Endothelial cell (in vitro differentiated cells): ENCODE measurements at regions not wholly inside any gene's neighbourhood (a gene's known extent, or its start where the extent isn't known, plus 50 kb on each side); places are given as distances from the start of the nearest gene placed in this dataset.

Source experiments
- DNase-seq: peaks from one replicate; pipeline ENCODE4 v3.0.0; 2021; ENCODE audit warnings: low spot score
- H3K27ac Mint-ChIP-seq: one replicate; pipeline ENCODE4 v1.8.0; 2021; ENCODE audit warnings: mixed read lengths, inconsistent platforms; ENCODE audit not compliant: unreplicated experiment
- H3K27me3 Mint-ChIP-seq: one replicate; pipeline ENCODE4 v1.8.0; 2021; ENCODE audit warnings: mild to moderate bottlenecking, moderate library complexity, mixed read lengths, inconsistent platforms; ENCODE audit not compliant: unreplicated experiment
- H3K36me3 Mint-ChIP-seq: one replicate; pipeline ENCODE4 v1.8.0; 2021; ENCODE audit warnings: mild to moderate bottlenecking, low read depth, mixed read lengths, inconsistent platforms; ENCODE audit not compliant: unreplicated experiment
- H3K4me1 Mint-ChIP-seq: one replicate; pipeline ENCODE4 v1.8.0; 2021; ENCODE audit warnings: mild to moderate bottlenecking, mixed read lengths, inconsistent platforms; ENCODE audit not compliant: unreplicated experiment
- H3K4me3 Mint-ChIP-seq: one replicate; pipeline ENCODE4 v1.8.0; 2021; ENCODE audit warnings: mild to moderate bottlenecking, mixed read lengths, inconsistent platforms; ENCODE audit not compliant: unreplicated experiment
- H3K9me3 Mint-ChIP-seq: one replicate; pipeline ENCODE4 v1.8.0; 2021; ENCODE audit warnings: mixed read lengths, inconsistent platforms; ENCODE audit not compliant: unreplicated experiment
- CTCF ChIP-seq: fragments of 200-600 bp; sonication (generic); IDR thresholded peaks from one replicate; pipeline ENCODE4 v1.5.0; 2021; ENCODE audit warnings: antibody characterized with exemption; ENCODE audit not compliant: unreplicated experiment

- Mint-ChIP-seq H3K36me3 (no peaks in the 10 kb centered on the region), H3K27me3 (peaks cover 1% of the 10 kb centered on the region), H3K9me3 (no peaks in the 10 kb centered on the region), H3K4me1 (no peaks in the 10 kb centered on the region), H3K4me3 (no peak overlapping the region), H3K27ac (no peak overlapping the region)
- no peak for TF ChIP-seq CTCF
- no peak for DNase-seq
Measured at GRCh38 chr5:130386155-130386554, 481.9 kb downstream of the CHSY3 start.

- Mint-ChIP-seq H3K4me1 (no peaks in the 10 kb centered on the region), H3K27ac (no peak overlapping the region), H3K9me3 (no peaks in the 10 kb centered on the region), H3K36me3 (no peaks in the 10 kb centered on the region), H3K27me3 (peaks cover 1% of the 10 kb centered on the region), H3K4me3 (no peak overlapping the region)
- DNase-seq, result no peak
- TF ChIP-seq CTCF, result no peak
Measured at GRCh38 chr5:130385656-130386055, 481.4 kb downstream of the CHSY3 start.

- no peak for TF ChIP-seq CTCF
- Mint-ChIP-seq H3K27ac (peak overlapping the region; percentile 65), H3K9me3 (no peaks in the 10 kb centered on the region), H3K36me3 (no peaks in the 10 kb centered on the region), H3K27me3 (peaks cover 1% of the 10 kb centered on the region), H3K4me3 (no peak overlapping the region), H3K4me1 (peaks cover 7% of the 10 kb centered on the region)
- peak; percentile 5 for DNase-seq
Measured at GRCh38 chr5:130365956-130366355, 461.7 kb downstream of the CHSY3 start.

- Mint-ChIP-seq H3K4me1 (no peaks in the 10 kb centered on the region), H3K27ac (no peak overlapping the region), H3K4me3 (no peak overlapping the region), H3K27me3 (peaks cover 1% of the 10 kb centered on the region), H3K36me3 (peaks cover 5% of the 10 kb centered on the region), H3K9me3 (no peaks in the 10 kb centered on the region)
- TF ChIP-seq CTCF, result no peak
- DNase-seq, result no peak
Measured at GRCh38 chr5:130350131-130350530, 445.9 kb downstream of the CHSY3 start.

GRCh38 chr5:130337179-130337888 lies 433.1 kb downstream of the CHSY3 start:
- H3K27me3 Mint-ChIP-seq, result no peaks in the 10 kb centered on the region
- no peak for DNase-seq
- H3K36me3 Mint-ChIP-seq, result no peaks in the 10 kb centered on the region
- TF ChIP-seq CTCF, result no peak
- peaks cover 10% of the 10 kb centered on the region for H3K4me1 Mint-ChIP-seq
- H3K9me3 Mint-ChIP-seq, result no peaks in the 10 kb centered on the region
- H3K27ac Mint-ChIP-seq, result no peak overlapping the region
- no peak overlapping the region for H3K4me3 Mint-ChIP-seq
